ENCODE measurements at regions not wholly inside any gene's neighbourhood (a gene's known extent, or its start where the extent isn't known, plus 50 kb on each side); places are given as distances from the start of the nearest gene placed in this dataset.

DNA sequence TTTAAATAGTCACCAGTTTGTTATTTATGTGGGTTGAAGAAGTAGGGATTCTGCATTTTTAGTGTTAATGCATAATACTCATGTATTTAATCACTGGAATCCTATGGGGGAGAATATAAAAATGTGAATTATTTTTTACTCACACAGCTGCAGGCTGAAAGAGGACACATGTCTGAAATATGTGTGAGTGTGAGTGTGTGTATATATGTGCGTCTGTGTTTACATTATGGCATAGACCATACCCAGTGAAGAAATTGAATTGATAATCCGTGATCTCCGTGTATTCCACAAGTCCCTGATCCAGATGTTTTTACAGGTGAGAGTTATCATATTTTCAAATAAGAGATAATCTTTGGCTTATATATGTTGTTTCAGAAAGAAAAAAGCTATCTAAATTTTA, 225.3 kb downstream of the ICOS start:
- TF ChIP-seq EZH2 (IDR thresholded peaks at IDR 0.05) (no peak), POLR2AphosphoS5 (IDR thresholded peaks at IDR 0.05; ENCODE audit: borderline replicate concordance, low read depth, low read length) (no peak), FOXP2 (optimal IDR thresholded peaks at IDR 0.05; ENCODE audit: control extremely low read depth, extremely low read length, insufficient read depth) (no peak)
